ENCODE measurements at regions not wholly inside any gene's neighbourhood (a gene's known extent, or its start where the extent isn't known, plus 50 kb on each side); places are given as distances from the start of the nearest gene placed in this dataset.
"Not testable (repeated sequence)": the region's sequence is repeated elsewhere in the genome, so short reads cannot be mapped to it uniquely, and the experiment has no call there.

DNA sequence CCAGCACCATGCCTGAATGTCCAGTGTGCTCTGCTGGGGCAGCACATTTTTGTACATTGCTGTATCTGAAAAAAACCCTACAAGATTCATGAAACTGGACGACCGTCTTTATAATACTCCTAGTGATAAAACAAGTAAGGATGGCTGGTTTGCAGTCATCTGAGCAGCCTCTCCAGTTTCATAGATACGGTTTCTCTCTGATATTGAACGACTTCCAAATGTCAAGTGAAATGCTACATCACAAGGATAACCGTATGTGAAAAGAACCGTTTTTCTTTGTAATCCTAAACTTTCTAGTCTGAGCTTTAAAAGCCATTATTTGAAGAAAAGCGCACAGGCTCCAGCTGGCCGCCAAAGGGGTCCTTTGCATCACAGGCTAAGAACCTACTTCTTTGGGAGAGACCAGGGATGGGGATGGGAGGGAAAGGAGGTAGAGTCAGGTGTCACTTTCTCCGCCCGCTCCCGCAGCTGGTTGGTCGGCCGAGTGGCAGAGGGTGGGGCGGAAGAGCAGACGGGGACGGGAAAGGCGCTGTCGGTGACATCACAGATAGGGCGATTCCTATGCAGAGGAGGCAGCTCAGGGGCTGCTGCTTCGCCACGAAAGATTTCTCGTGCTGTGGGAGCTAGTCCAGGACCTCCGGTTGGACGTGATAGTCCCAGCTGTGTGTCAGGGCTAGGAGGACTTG, 180.4 kb upstream of the NOTCH2NLA start:
- not testable (repeated sequence) for DNase-seq

DNA sequence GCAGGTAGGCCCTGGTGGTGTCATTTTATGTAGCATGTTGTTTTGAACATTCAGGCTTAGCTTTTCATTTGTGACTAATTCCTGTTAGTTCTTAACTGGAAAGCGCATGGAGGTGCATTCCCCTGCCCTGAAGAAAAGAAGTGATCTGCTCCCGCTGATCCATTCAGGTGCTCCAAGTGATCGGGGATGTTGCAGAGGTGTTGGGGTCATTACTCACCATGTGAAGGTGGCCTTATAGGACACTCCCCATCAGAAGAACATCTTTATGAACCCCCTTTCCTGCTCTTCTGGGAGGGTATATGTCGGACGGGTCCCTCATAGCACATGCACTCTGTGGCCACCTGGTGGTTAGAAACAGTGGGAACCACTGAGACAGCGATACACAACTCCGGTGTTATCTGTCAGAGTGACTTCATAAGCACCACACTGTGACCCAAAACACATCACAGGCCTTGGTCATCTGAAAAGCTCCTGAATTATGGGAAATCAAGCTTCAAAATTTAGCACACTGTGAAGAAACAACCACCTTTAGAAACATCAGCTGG, 172.5 kb upstream of the NOTCH2NLA start:
- DNase-seq, result peak in 3 of 6 experiments; percentile 18 to 46 (median 35)

DNA sequence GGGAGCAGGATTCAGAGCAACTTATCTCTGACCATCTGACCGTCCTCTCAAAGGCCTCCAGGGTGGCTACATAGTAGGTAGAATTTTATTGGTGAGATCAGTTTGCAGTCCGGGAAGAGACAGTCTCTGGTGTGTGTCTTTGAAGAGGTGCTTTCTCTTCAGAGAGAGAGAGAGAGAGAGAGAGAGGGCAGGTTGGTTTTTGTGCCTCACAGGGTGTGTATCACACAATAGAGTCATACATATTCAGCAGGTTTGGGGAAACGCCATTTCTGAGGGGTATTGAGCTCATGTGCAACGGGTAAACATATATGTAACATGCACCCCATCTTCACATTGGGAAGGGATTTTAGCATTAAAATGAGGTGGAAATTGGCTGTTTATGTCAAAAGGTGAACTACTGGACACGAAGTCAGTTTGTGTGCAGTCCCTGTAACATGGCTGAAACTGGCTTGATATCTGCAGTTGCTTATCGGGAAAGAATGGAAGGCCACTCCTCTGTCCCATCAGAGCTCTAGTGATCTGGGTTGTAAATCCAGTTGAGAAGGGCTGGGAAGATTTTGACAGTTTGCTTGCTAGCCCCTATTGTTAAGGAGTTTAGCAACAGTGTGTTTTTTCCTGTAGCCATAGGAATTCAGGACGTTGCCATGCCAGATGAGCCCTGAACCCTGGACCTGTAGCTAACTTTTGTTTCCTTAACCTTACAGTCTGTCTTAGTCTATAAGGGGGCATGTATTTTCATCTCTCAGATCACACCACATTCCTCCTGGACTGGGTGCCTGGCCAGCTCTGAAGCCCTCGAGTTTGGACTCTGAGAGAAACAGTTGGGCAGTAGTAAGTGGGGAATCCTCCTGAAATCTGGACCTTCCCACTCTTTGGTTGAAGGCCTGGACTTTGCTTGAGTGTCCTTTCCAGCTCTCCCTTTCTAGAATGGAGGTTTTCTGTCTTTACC, 171.6 kb upstream of the NOTCH2NLA start:
- not testable (repeated sequence) for DNase-seq

DNA sequence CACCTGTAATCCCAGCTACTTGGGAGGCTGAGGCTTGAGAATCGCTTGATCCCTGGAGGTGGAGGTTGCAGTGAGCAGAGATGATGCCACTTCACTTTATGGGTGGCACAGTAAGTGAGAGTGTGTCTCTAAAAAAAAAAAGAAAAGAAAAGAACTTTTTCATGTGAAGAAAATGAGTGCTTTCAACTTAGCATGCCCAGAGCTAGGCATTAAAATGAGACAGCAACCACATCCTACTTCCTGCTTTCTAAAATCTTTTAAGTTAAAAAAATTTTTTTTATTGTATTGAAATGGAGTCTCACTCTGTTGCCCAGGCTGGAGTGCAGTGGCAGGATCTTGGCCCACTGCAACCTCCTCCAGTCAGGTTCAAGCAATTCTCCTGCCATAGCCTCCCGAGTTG, 170.4 kb upstream of the NOTCH2NLA start:
- peak in 4 of 6 experiments; percentile 7 to 70 (median 60) for DNase-seq

DNA sequence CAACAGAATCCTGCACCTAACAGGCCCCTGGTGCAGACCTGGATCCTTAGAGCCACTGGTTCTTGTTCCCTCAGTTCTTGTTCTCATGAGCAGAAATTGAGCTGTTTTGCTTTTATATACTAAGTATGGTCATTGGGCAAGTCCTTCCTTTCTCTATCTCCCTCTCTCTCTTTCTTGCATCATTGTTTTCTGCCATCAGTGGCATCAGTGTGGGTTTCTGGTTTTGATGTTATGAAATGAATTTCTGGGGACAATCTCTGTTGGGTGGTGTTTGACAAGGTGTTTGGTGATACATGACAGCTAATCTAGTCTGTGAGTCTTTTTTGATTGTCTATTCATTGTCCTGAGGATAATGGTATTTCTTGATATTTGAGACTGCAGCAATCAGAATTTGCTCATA, 168.0 kb upstream of the NOTCH2NLA start:
- DNase-seq, result not testable (repeated sequence)

DNA sequence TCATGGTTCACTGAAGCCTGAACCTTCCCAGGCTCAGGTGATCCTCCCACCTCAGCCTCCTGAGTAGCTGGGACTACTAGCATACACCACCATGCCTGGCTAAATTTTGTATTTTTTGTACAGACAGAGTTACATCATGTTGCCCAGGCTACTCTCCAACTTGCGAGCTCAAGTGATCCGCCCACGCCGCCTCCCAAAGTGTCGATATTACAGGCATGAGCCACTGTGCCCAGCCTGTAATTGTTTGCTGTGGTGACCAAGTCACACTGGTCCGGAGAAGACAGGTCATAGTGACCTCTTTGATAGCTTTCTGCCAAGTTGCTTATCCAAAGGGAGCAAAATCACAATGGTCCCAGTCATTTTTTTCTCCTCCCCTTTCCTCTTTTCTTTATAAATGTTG, 167.4 kb upstream of the NOTCH2NLA start:
- DNase-seq, result not testable (repeated sequence)

DNA sequence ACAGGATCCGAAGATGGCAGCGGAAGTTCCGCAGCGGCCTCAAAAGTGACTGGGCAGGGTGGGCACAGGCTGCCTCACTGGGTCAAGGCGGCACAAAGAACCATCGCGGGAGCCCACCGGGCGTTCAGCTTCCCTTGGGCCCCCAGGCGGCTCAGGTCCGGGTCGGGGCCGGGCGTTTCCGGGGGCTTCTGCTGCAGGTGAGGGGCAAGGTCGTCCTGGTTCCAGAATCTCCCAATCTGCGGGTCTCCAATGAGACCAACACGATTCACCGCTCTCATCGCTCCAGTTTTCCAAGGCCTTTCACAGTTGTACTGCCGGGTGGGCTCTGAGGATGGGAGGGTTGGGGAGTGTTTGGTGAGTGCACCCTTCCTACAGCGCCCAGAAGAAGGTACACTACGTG, 165.0 kb upstream of the NOTCH2NLA start:
- DNase-seq, result not testable (repeated sequence)

DNA sequence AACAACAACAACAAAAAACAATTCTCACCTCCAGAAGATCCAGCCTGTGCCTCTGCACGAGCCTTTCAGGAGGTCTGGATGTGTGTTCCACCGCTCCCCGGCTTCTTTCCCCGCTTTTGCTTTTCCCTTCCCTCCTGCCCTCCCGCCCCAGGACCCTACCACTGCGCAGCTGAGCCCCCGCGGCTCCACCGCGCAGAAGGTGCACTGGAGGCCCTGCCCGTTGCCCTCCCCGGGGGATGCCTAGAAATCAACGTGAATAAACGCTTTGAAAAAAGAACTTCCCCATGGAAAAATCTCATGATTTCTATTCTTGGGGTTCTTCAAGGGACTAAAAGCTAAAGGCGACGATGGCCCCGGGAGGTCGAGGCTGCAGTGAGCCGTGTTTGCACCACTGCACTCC, 164.3 kb upstream of the NOTCH2NLA start:
- DNase-seq, result not testable (repeated sequence)

DNA sequence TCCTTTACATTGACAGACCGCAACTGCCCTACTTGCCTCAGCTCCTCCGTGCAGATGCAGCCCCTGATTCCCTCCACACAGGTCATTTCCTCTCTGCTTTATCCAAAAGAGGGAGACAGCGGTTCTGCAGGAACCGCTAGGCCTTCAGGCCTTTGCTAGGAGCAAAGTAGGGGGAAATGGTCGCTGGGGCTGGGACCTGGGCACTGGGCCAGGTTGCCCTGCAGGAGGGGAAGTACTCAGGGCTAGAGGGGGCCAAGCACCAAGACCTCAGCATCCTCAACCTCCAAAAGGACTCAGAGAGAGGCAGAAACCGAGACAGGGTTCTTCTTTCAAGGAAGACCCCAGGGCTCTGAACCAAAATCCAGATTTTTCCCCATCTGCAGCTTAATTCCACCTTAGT, 160.4 kb upstream of the NOTCH2NLA start:
- DNase-seq, result not testable (repeated sequence)

DNA sequence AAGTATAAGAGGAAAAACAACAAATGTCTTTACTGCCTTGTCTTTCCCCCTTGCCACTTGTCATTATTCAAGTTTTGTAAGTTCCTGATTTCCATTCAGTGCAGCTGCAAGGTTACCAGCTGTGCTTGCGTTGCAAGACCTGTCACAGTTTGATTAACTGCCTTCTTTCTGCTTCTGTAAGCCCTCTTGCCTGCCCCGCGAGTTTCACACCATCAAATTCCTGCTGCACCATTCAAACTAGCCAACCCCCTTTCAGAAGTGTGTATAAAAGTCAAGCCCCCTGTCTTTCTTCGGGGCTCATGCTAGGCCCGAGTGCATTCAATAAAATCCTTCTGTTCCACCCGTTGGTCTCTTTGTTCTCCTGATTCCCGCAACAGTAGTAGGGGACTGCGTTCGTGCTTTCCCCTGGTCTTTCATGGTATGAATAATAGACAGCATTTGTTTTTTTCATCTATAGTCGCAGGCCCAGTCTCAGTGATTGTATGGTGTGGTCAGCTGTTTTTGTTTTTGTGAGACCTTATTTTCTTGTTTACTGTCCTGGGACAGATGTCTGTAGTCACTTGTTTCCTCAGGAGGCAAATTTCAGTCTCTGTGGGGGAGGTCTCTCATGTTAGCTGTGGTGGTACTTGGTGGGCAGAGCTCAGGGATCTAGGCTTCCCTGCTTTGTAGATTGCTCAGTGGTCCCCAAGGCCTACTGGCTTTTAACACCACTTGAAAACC, 159.1 kb upstream of the NOTCH2NLA start:
- peak in 2 of 6 experiments; percentile 5 to 12 for DNase-seq

DNA sequence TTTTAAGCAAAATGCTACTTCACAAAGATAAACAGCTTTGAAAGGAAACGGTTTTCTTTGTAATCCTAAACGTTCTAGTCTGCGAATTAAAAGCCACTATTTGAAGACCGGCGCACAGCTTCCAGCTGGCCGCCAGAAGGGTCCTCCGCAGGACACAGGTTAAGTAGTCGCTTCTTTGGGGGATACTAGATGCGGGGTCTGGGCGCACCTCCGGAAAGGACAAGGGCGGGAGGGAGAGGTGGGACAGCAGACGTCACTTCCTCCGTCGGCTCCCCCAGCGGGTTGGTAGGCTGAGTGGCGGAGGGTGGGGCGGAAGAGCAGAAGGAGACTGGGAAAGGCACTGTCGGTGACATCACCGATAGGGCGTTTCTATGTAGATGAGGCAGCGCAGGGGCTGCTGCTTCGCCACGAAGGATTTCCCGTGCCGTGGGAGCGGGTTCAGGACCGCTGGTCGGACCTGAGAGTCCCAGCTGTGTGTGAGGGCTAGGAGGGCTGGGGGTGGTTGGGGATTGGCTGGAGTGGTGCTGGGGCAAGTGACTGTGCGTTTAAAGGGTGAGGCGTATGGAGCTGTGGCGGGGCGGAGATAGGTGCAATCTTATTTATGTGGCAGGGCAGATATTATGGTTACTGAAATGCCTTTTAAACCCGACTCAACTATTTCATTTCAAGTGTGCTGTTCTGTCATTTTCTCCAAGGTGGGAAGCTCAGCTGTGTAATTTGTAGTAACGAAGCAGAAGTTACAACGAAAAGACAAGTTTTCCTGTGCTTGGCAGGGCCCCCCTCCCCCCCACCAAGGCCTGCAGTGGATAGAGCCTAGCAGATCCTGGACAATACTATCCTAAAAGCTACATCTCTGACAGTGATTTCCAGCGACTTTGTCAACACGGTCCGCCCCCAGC, 158.3 kb upstream of the NOTCH2NLA start:
- peak; percentile 26 to 87 (median 79) for DNase-seq

DNA sequence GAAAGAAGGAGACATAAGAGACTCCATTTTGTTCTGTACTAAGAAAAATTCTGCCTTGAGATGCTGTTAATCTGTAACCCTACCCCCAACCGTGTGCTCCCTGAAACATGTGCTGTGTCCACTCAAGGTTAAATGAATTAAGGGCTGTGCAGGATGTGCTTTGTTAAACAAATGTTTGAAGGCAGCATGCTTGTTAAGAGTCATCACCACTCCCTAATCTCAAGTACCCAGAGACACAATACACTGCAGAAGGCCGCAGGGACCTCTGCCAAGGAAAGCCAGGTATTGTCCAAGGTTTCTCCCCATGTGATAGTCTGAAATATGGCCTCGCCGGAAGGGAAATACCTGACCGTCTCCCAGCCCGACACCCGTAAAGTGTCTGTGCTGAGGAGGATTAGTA, 152.4 kb upstream of the NOTCH2NLA start:
- DNase-seq, result not testable (repeated sequence)

DNA sequence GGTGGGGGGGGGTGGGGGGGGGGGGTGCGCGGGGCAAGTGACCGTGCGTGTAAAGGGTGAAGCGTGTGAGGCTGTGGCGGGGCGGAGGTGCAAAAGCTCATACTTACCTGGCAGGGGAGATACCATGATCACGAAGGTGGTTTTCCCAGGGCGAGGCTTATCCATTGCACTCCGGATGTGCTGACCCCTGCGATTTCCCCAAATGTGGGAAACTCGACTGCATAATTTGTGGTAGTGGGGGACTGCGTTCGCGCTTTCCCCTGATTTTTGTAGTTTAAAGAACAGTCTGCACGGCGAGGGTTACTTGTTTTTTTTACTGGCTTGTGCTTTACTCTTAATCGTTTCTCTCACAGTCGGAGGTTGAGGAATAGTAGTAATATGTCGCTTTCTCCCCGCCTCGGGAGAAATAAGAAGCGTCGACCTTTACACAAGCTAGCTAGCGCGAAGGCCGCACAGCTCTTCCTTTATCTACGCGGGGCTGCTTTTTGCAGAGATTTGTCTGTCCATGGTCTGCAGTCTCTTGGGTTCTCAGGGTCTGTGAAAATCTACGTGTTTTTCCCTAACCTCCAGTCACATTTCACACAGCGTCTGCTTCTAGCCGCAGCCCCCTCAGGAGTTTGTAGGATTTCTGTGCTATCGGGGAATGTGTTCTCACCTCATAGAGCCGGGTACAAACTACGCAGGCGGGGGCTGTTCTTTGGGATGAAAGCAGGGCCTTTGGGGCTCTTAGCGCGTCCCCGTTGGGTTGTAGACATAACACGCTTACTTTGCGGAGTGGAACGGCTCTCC, 148.1 kb upstream of the NOTCH2NLA start:
- DNase-seq, result peak; percentile 69 to 90 (median 84)

DNA sequence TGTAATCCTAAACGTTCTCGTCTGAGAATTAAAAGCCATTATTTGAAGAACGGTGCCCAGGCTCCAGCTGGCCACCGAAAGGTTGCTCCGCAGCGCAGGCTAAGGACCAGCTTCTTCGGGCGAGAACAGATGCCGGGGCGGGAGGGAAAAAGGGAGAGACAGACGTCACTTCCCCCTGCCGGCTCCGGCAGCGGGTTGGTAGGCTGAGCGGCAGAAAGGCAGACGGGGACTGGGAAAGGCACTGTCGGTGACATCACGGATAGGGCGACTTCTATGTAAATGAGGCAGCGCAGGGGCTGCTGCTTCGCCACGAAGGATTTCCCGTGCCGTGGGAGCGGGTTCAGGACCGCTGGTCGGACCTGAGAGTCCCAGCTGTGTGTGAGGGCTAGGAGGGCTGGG, 147.5 kb upstream of the NOTCH2NLA start:
- peak; percentile 71 to 90 (median 85) for DNase-seq

DNA sequence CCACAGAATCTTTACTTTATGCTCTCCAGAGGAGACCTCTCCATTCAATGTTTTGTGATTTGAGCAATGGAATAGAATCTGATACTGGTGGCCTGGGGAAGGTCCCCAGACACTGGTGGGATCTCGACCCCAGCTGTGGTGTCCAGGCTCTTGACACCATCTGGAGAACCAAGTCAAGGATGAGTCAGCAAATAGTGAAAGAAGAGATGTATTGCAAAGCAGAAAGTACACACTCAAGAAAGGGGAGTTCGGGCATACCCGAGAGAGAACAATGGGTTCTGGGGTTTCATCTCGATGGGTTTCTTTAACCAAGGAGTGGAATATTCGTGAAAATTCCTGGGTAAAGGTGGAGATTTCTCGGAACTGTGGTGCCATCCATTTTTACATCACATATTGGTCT, 146.3 kb upstream of the NOTCH2NLA start:
- not testable (repeated sequence) for DNase-seq

DNA sequence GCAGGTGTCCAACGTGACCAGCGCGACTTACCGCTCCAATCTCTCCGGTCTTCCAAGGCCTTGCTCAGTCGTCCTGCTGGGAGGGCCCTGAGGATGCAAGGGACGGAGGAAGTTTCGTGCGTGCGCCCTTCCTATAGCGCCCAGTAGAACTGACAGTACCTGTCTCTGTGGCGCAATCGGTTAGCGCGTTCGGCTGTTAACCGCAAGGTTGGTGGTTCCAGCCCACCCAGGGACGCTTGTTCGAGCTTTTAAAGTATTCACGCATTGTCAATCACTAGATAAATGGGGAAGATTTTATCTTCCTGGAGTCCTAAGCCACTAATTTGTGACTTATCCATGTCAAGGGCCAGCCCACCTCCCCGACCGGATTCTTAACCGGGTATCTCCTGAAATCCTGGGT, 141.1 kb upstream of the NOTCH2NLA start:
- DNase-seq, result peak; percentile 24 to 75 (median 42)

DNA sequence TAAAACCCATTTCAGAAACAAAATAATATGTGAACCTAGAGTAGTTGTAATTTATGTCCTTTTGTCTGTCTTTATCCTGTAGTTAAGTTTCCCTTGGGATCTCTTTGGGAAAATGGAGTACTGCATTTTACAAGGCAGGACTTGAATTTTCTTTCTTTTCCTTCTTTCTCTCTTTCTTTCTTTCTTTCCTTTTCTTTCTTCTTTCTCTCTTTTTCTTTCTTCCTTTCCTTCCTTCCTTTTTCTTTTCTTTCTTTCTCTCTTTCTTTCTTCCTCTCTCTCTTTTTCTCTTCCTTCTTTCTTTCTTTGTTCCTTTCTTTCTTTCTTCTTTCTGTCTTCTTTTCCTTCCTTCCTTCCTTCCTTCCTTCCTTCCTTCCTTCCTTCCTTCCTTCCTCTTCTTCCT, 126.6 kb upstream of the NOTCH2NLA start:
- not testable (repeated sequence) for DNase-seq

DNA sequence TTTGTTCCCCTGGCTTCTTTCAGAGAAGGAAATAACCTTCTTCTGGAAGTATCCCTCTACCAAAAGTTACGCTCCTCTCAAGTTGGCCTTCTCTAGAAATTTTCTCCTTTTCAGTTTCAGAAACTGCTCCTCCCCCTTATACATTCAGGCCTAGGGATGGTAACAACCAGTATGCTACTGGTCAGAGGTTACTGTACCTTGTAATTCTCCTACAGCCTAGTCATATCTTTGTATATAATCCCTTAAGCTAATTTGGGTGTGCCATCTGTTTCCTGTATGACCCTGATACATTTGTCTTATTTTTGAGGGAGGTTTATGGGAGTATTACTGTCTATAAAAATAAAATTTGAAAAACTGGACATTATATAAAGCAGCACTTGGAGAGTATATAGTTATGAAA, 98.0 kb upstream of the NOTCH2NLA start:
- DNase-seq, result not testable (repeated sequence)

DNA sequence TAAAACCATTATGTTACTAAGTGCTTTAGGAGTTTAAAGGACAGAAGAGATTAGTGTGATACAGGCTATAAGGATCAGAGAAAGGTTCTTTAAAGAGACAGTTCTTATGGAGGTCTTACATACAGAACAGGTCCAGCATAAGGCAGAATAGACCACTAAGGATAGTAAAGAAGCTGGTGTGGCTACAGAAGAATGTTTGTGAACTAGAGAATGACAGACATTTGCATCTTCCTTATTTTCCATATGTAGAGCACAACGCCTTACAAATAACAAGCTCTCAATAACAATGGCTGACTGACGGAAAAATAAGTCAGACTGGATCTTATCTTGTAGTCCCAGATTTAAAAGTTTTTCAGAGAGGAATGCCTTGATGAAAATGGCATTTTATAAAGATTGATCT, 95.6 kb upstream of the NOTCH2NLA start:
- DNase-seq, result not testable (repeated sequence)

DNA sequence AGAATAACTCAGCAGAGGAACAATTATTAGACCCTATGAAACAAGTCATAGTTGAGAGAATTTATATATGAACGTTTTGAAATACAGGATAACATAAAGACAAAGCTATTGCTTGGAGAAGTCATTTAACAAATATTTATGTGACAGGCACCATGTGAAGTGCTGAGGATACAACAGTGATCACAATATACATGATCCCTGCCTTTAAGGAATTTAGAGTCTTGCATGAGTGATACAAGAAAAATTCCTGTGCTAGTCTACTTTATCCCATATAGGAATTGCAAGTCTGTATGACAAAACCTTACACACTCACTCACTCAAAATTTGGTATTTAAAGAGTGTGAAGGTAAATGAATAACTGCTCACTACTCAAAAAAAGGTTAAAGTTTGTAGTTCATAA, 94.5 kb upstream of the NOTCH2NLA start:
- DNase-seq, result not testable (repeated sequence)

DNA sequence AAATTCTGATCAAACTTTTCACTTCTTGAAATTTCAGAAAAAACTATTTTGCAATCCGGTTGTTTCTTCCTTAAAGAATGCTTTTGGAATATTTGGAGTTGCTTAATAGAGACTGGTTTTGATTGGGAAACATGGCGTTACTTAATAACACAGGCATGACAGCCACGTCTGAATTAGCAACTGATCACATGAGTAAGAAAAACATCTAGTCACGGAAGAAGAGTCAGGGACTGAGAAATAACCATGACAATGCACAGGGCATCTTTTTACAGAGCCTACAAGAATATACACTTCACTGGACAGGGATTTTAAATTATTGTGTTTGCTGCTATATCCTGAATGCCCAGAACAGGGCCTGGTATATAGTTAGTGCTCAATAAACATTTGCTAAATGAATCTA, 94.1 kb upstream of the NOTCH2NLA start:
- not testable (repeated sequence) for DNase-seq

All from stimulated activated naive CD4-positive, alpha-beta T cell (primary cell).